Right cardiac atrium (tissue), 5 donors: ENCODE measurements at regions not wholly inside any gene's neighbourhood (a gene's known extent, or its start where the extent isn't known, plus 50 kb on each side); places are given as distances from the start of the nearest gene placed in this dataset.
"Not testable (repeated sequence)": the region's sequence is repeated elsewhere in the genome, so short reads cannot be mapped to it uniquely, and the experiment has no call there.

ENCODE experiments used
- ATAC-seq, 2 donors: fragments of 200-7000 bp; cut with Tn5 transposase; one replicate each; pipeline versions ENCODE4 v1.8.0 to v1.9.1; 2020; ENCODE audit warnings: moderate library complexity in 2 of 2, mild to moderate bottlenecking in 1 of 2
- DNase-seq, 3 donors: peaks; one replicate each; pipeline ENCODE4 v3.0.0-alpha.2; 2020
- H3K27ac ChIP-seq: one replicate; pipeline ENCODE4 v1.5.1; 2013; ENCODE audit warnings: mild to moderate bottlenecking, low read length, control low read depth, moderate library complexity
- H3K27me3 ChIP-seq: one replicate; pipeline ENCODE4 v1.6.1; 2013; ENCODE audit not compliant: control insufficient read depth, insufficient read depth
- H3K4me1 ChIP-seq: one replicate; pipeline ENCODE4 v1.6.1; 2013; ENCODE audit warnings: low read length; ENCODE audit not compliant: control insufficient read depth, insufficient read depth
- H3K4me3 ChIP-seq: one replicate; pipeline ENCODE4 v1.5.1; 2013; ENCODE audit warnings: low read length, control low read depth
- H3K9me3 ChIP-seq: one replicate; pipeline ENCODE4 v1.6.1; 2013; ENCODE audit warnings: low read length; ENCODE audit not compliant: control insufficient read depth
- WGBS: extraction: QIAGEN DNeasy Blood & Tissue Kit; methylation state at CpG from one replicate; pipeline ENCODE4 v1.1.7; 2013; 5-methylcytosine and 5-hydroxymethylcytosine counted together
- intact Hi-C, 4 donors: fragments of 100-400 bp; cut with DNase I; formaldehyde crosslinking; loops; one replicate each; pipeline versions ENCODE4 v1.11.0 to v1.14.0; 2022 to 2023
- donor health status: healthy with polysubstance abuse.
- donor health status: DM: no; HTN: yes; CAD: no.
- donor health status: DM: no; HTN: no; CAD: no.
- donor health status: DM: no; HTN: yes; CAD: no; lungs with severe emphysema.
- donor health status: DM: yes; HTN: yes; CAD: no.

- DNase-seq, result no peak
- H3K27me3 ChIP-seq, result no peaks in the 10 kb centered on the region
- no peaks in the 10 kb centered on the region for H3K9me3 ChIP-seq
- WGBS, result 70% methylated on average over 2 of the region's 2 CpGs
- ATAC-seq, result no peak
- no peaks in the 10 kb centered on the region for H3K4me1 ChIP-seq
- intact Hi-C loops, result no loop called here
- no peak overlapping the region for H3K27ac ChIP-seq
- H3K4me3 ChIP-seq, result no peak overlapping the region
These were observed 166.4 kb downstream of the CYB561 start for GRCh38 chr17:63279498-63280230.

- no peak overlapping the region for H3K27ac ChIP-seq
- H3K27me3 ChIP-seq, result no peaks in the 10 kb centered on the region
- H3K4me3 ChIP-seq, result no peak overlapping the region
- no peaks in the 10 kb centered on the region for H3K4me1 ChIP-seq
- H3K9me3 ChIP-seq, result peaks cover 3% of the 10 kb centered on the region
- ATAC-seq, result no peak
- intact Hi-C loops, result no loop called here
- no peak for DNase-seq
- 92% methylated on average over 4 of the region's 4 CpGs for WGBS
These were observed 163.7 kb downstream of the CYB561 start for GRCh38 chr17:63282455-63282854.

DNA sequence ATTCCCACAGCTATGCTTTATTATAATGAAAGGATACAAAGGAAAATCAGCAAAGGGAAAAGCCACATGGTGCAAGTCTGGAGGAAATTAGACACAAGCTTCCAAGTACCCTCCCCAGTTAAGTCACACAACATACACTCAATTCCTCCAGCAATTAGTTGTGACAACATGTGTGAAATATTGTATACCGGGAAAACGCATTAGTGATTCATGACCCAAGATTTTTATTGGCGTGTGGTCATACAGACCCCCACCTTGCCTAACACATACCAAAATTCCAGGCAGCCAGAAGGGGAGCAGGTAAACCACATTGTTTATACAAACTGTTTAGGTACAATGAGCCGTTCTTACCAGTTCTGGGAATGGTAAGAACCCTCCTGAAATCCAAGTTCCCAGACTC, 160.6 kb downstream of the CYB561 start:
- DNase-seq (no peak), ATAC-seq (no peak)
- no peak overlapping the region for H3K27ac ChIP-seq
- intact Hi-C loops, result no loop called here
- H3K9me3 ChIP-seq, result peaks cover 3% of the 10 kb centered on the region
- H3K4me3 ChIP-seq, result no peak overlapping the region
- no peaks in the 10 kb centered on the region for H3K4me1 ChIP-seq
- 99% methylated on average over 4 of the region's 4 CpGs for WGBS
- H3K27me3 ChIP-seq, result no peaks in the 10 kb centered on the region

DNA sequence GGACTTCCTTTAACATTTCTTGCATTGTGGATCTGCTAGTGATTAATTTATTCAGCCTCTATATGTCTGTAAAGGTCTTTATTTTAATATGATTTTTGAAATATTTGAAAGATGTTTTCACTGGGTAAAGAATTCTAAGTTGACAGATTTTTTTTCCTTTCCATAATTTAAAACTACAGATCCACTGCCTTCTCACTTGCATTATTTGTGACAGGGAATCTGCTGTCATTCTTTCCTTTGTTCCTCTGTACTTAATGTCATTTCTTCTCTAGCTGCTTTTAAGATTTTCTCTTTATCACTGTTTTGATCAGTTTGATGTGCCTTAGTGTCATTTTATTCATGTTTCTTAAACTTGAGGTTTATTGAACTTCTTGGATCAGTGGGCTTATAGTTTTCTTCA, 159.9 kb downstream of the CYB561 start:
- DNase-seq (no peak), ATAC-seq (no peak)
- H3K9me3 ChIP-seq, result peaks cover 3% of the 10 kb centered on the region
- H3K27ac ChIP-seq, result no peak overlapping the region
- no peaks in the 10 kb centered on the region for H3K4me1 ChIP-seq
- no peaks in the 10 kb centered on the region for H3K27me3 ChIP-seq
- H3K4me3 ChIP-seq, result no peak overlapping the region
- intact Hi-C loops, result no loop called here

DNA sequence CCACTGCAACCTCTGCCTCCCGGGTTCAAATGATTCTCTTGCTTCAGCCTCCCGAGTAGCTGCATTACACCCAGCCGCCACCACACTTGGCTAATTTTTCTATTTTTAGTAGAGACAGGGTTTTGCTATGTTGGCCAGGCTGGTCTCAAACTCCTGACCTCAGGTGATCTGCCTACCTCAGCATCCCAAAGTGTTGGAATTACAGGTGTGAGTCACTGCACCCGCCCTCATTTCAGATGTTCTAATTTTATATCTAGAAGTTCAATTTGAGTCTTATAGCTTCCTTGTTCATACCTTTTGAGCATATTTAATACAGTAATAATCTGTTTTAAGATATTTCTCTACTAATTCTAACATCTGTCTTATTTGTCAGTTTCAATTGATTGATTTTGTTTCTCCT, 159.1 kb downstream of the CYB561 start:
- H3K4me1 ChIP-seq, ATAC-seq, intact Hi-C loops, H3K27ac ChIP-seq, DNase-seq, H3K27me3 ChIP-seq, H3K4me3 ChIP-seq, H3K9me3 ChIP-seq: not testable (repeated sequence)
- 98% methylated on average over 4 of the region's 4 CpGs for WGBS

- peaks cover 3% of the 10 kb centered on the region for H3K4me1 ChIP-seq
- peaks cover 2% of the 10 kb centered on the region for H3K27me3 ChIP-seq
- no peak overlapping the region for H3K4me3 ChIP-seq
- no peak overlapping the region for H3K27ac ChIP-seq
- intact Hi-C loops, result loop anchor here in 1 of 4 donors (10.0 kb wide), 1 partner anchor 65 kb away; no protein-coding TSS in a partner anchor
- no peak for DNase-seq
- H3K9me3 ChIP-seq, result peaks cover 3% of the 10 kb centered on the region
- no peak for ATAC-seq
- 100% methylated on average over 1 of the region's 1 CpG for WGBS
These were observed 156.2 kb downstream of the CYB561 start for GRCh38 chr17:63289931-63290330.

GRCh38 chr17:63290351-63290750, 155.8 kb downstream of the CYB561 start:
- H3K4me3 ChIP-seq, result no peak overlapping the region
- no peak for ATAC-seq
- H3K4me1 ChIP-seq, result peaks cover 3% of the 10 kb centered on the region
- peaks cover 3% of the 10 kb centered on the region for H3K9me3 ChIP-seq
- WGBS, result 98% methylated on average over 1 of the region's 1 CpG
- no peak for DNase-seq
- intact Hi-C loops, result loop anchor here in 1 of 4 donors (10.0 kb wide), 1 partner anchor 64 kb away; no protein-coding TSS in a partner anchor
- no peak overlapping the region for H3K27ac ChIP-seq
- peaks cover 2% of the 10 kb centered on the region for H3K27me3 ChIP-seq

DNA sequence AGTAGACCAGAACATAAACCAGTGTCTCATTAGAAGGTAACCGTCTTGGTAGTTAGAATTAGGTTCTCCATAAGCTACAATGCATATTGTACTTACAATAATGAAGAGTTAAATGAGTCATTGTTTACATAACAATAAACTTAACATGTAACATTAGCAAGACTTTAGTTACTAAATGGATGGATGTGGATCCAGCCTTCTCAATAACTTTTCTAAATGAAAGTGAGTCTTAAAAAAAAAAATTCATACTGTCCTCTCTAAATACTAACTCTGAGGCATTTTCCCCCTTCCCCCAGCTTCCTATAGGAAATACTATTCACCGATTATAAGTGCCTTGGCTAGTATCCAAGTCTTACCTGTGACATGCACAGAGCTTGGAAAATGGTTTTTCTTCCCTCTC, 155.3 kb downstream of the CYB561 start:
- no peak for ATAC-seq
- peaks cover 3% of the 10 kb centered on the region for H3K4me1 ChIP-seq
- no peak overlapping the region for H3K27ac ChIP-seq
- 74% methylated on average over 2 of the region's 2 CpGs for WGBS
- H3K9me3 ChIP-seq, result peaks cover 1% of the 10 kb centered on the region
- intact Hi-C loops, result loop anchor here in 1 of 4 donors (10.0 kb wide), 1 partner anchor 64 kb away; no protein-coding TSS in a partner anchor
- peaks cover 2% of the 10 kb centered on the region for H3K27me3 ChIP-seq
- no peak overlapping the region for H3K4me3 ChIP-seq
- no peak for DNase-seq

GRCh38 chr17:63291258-63291657, 154.8 kb downstream of the CYB561 start:
- Histone ChIP-seq H3K27me3 (peaks cover 2% of the 10 kb centered on the region), H3K4me1 (peaks cover 3% of the 10 kb centered on the region), H3K27ac (no peak overlapping the region), H3K9me3 (peaks cover 3% of the 10 kb centered on the region), H3K4me3 (no peak overlapping the region)
- DNase-seq, result no peak
- intact Hi-C loops, result loop anchor here in 1 of 4 donors (10.0 kb wide), 1 partner anchor 64 kb away; no protein-coding TSS in a partner anchor
- no peak for ATAC-seq
- WGBS, result 88% methylated on average over 1 of the region's 1 CpG

DNA sequence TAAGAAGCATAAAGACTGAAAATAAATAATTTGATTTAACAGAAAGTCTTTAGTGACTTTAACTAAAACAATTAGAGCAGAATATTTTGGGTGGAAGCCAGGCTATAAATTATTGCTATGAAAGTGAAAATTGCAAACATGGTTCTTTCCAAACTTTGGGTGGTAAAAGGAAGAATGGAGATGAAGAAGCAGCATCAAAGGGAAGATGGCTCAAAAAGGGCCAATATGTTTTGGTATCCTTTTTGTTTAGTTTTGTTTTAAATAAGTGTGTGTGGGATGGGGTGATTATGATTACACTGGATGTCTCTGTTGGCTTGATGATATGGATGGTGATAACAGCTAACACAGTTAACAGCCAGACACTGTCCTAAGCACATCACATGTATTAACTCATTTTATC, 153.7 kb downstream of the CYB561 start:
- intact Hi-C loops, result loop anchor here in 1 of 4 donors (10.0 kb wide), 1 partner anchor 62 kb away; no protein-coding TSS in a partner anchor
- Histone ChIP-seq H3K9me3 (peaks cover 3% of the 10 kb centered on the region), H3K27me3 (peaks cover 2% of the 10 kb centered on the region), H3K4me3 (no peak overlapping the region), H3K27ac (no peak overlapping the region), H3K4me1 (peaks cover 3% of the 10 kb centered on the region)
- no peak for DNase-seq
- ATAC-seq, result no peak

GRCh38 chr17:63293323-63294075, 152.6 kb downstream of the CYB561 start:
- Histone ChIP-seq H3K27me3 (peaks cover 2% of the 10 kb centered on the region), H3K9me3 (peaks cover 3% of the 10 kb centered on the region), H3K4me3 (no peak overlapping the region), H3K27ac (peak overlapping the region; percentile 45), H3K4me1 (peaks cover 3% of the 10 kb centered on the region)
- DNase-seq, result no peak
- WGBS, result 69% methylated on average over 4 of the region's 4 CpGs
- intact Hi-C loops, result loop anchor here in 1 of 4 donors (10.0 kb wide), 1 partner anchor 61 kb away; no protein-coding TSS in a partner anchor
- no peak for ATAC-seq
